K562 (cell line): ENCODE measurements at regions not wholly inside any gene's neighbourhood (a gene's known extent, or its start where the extent isn't known, plus 50 kb on each side); places are given as distances from the start of the nearest gene placed in this dataset.

ENCODE experiments used
- ATAC-seq: fragments of 200-7000 bp; cut with Tn5 transposase; 3 replicates; pipeline ENCODE4 v1.9.1; 2020; ENCODE audit warnings: moderate library complexity
- BruUV-seq: library from RNA; stranded (reverse); fragments of 400-500 nt; replicated peaks from 2 replicates; lab custom pipeline; 2021; lab: Mats Ljungman, UMichigan
- CTCF ChIA-PET: fragments of 300-600 bp; formaldehyde crosslinking; extraction: SDS; loops from one replicate; lab custom pipeline; 2021; ENCODE audit warnings: low intra/inter-chr PET ratio; lab: Yijun Ruan, JAX
- POLR2A ChIA-PET: fragments of 300-600, 350-650 bp; sonication (Branson Sonifier 250); formaldehyde crosslinking; extraction: SDS; loops from one replicate; lab custom pipeline; 2021; ENCODE audit warnings: antibody characterized with exemption, inconsistent platforms; lab: Yijun Ruan, JAX
- DNase-seq, 4 experiments: peaks; one replicate each; pipeline versions ENCODE4 v3.0.0 to v3.0.0-alpha.2; 2011 to 2018; ENCODE audit warnings: low spot score in 3 of 4, mixed read lengths in 3 of 4; ENCODE audit errors: extremely low read depth in 1 of 4
- FAIRE-seq: peaks from 2 replicates; lab custom pipeline; 2011; peaks lifted over from hg19 to GRCh38; lab: Jason Lieb, UNC
- H2AFZ ChIP-seq: 2 replicates; pipeline ENCODE4 v1.6.0; 2011; ENCODE audit warnings: low read depth, low read length, control low read depth, inconsistent platforms
- H3K27ac ChIP-seq: fragments of 200-600 bp; 3 replicates; pipeline ENCODE4 v1.8.0; 2011; ENCODE audit warnings: low read depth, mild to moderate bottlenecking, control low read depth, inconsistent platforms, low read length, moderate library complexity, mixed read lengths; ENCODE audit errors: extremely low read depth
- H3K27me3 ChIP-seq, 2 experiments: fragments of 300-600 bp in 1 of 2; 2 replicates in 1 of 2; 3 replicates in 1 of 2; pipeline versions ENCODE4 v1.6.0 to v1.8.0; 2011; ENCODE audit warnings: inconsistent platforms in 2 of 2, low read length in 2 of 2, mild to moderate bottlenecking in 1 of 2, mixed read lengths in 1 of 2, moderate library complexity in 1 of 2; ENCODE audit not compliant: control insufficient read depth in 2 of 2, insufficient read depth in 2 of 2
- H3K36me3 ChIP-seq: fragments of 300-600 bp; 3 replicates; pipeline ENCODE4 v1.8.0; 2011; ENCODE audit warnings: mild to moderate bottlenecking, low read length, inconsistent platforms; ENCODE audit not compliant: control insufficient read depth, insufficient read depth
- H3K4me1 ChIP-seq, 2 experiments: fragments of 200-600 bp in 1 of 2; replicated peaks in 1 of 2; 2 replicates in 1 of 2; 3 replicates in 1 of 2; pipeline versions ENCODE4 v1.5.1 to v1.8.0; 2011; ENCODE audit warnings: inconsistent platforms in 2 of 2, low read length in 2 of 2, mild to moderate bottlenecking in 1 of 2, mixed read lengths in 1 of 2, moderate library complexity in 1 of 2; ENCODE audit not compliant: control insufficient read depth in 2 of 2, insufficient read depth in 2 of 2
- H3K4me2 ChIP-seq: 2 replicates; pipeline ENCODE4 v1.6.1; 2011; ENCODE audit warnings: low read length, control low read depth, inconsistent platforms, mixed read lengths; ENCODE audit not compliant: insufficient read depth
- H3K4me3 ChIP-seq: fragments of 200-600 bp; sonication (generic), shearing (Covaris generic); 2 replicates; pipeline ENCODE4 v1.5.1; 2016; ENCODE audit warnings: control low read depth, inconsistent platforms
- H3K79me2 ChIP-seq: fragments of 200-600 bp; 3 replicates; pipeline ENCODE4 v1.8.0; 2011; ENCODE audit warnings: low read length, inconsistent platforms; ENCODE audit not compliant: control insufficient read depth, insufficient read depth
- H3K9ac ChIP-seq, 2 experiments: 2 replicates each; pipeline versions ENCODE4 v1.6.0 to v1.6.1; 2011; ENCODE audit warnings: low read depth in 2 of 2, low read length in 2 of 2, control low read depth in 1 of 2, inconsistent platforms in 1 of 2, mild to moderate bottlenecking in 1 of 2, mixed read lengths in 1 of 2; ENCODE audit not compliant: insufficient read depth in 1 of 2
- H3K9me1 ChIP-seq: one replicate; pipeline ENCODE4 v1.6.0; 2011; ENCODE audit warnings: inconsistent platforms, mild to moderate bottlenecking, low read length, moderate library complexity; ENCODE audit not compliant: control insufficient read depth, insufficient read depth
- H3K9me3 ChIP-seq: replicated peaks from 2 replicates; pipeline ENCODE4 v1.5.1; 2011; ENCODE audit warnings: low read depth, low read length, inconsistent platforms; ENCODE audit not compliant: control insufficient read depth, insufficient read depth
- H4K20me1 ChIP-seq: replicated peaks from 2 replicates; pipeline ENCODE4 v1.6.1; 2011; ENCODE audit warnings: low read length, inconsistent platforms, mixed read lengths; ENCODE audit not compliant: control insufficient read depth, insufficient read depth
- ATF2 ChIP-seq: sonication (generic); formaldehyde crosslinking; IDR thresholded peaks from 2 replicates; pipeline ENCODE4 v1.8.1; 2022; ENCODE audit warnings: missing genetic modification reagents
- ATF7 ChIP-seq: fragments of 450-650 bp; IDR thresholded peaks from 2 replicates; pipeline ENCODE4 v1.7.1; 2014; ENCODE audit warnings: mild to moderate bottlenecking, moderate library complexity
- CEBPG ChIP-seq, 3 experiments: fragments of 200-800 bp in 1 of 3; sonication (Bioruptor generic) in 1 of 3; sonication (generic) in 1 of 3; formaldehyde crosslinking in 1 of 3; IDR thresholded peaks in 2 of 3; conservative IDR thresholded peaks in 1 of 3; 2 replicates each; pipeline versions ENCODE4 v1.6.1 to v1.8.0; 2016 to 2022; ENCODE audit warnings: missing compliant biosample characterization in 2 of 3, missing genetic modification characterization in 2 of 3, mild to moderate bottlenecking in 1 of 3, missing genetic modification reagents in 1 of 3
- ERF ChIP-seq: fragments of 450-650 bp; formaldehyde crosslinking; IDR thresholded peaks from 2 replicates; pipeline ENCODE4 v1.4.0; 2020; ENCODE audit warnings: mild to moderate bottlenecking, mixed read lengths
- GABPB1 ChIP-seq: sonication (generic); formaldehyde crosslinking; IDR thresholded peaks from 2 replicates; pipeline ENCODE4 v1.8.0; 2022; ENCODE audit warnings: mild to moderate bottlenecking, missing genetic modification reagents
- MNT ChIP-seq, 2 experiments: fragments of 450-650 bp; conservative IDR thresholded peaks; 2 replicates each; pipeline ENCODE4 v1.6.1; 2017; ENCODE audit warnings: mild to moderate bottlenecking in 2 of 2, moderate library complexity in 2 of 2
- NFIC ChIP-seq: fragments of 450-650 bp; IDR thresholded peaks from 2 replicates; pipeline ENCODE4 v1.6.1; 2017; ENCODE audit warnings: mild to moderate bottlenecking, inconsistent platforms
- PHTF2 ChIP-seq: fragments of 250-450 bp; sonication (Bioruptor Pico); IDR thresholded peaks from 2 replicates; pipeline ENCODE4 v1.5.0; 2021; ENCODE audit warnings: mild to moderate bottlenecking
- RBM17 ChIP-seq: fragments of 200-400 bp; formaldehyde crosslinking; IDR thresholded peaks from 2 replicates; pipeline ENCODE4 v1.6.1; 2017; ENCODE audit warnings: low read depth, mild to moderate bottlenecking, low read length, borderline replicate concordance
- RCOR1 ChIP-seq, 2 experiments: IDR thresholded peaks; 2 replicates each; pipeline ENCODE4 v1.6.1; 2012; ENCODE audit warnings: low read depth in 2 of 2, low read length in 2 of 2, borderline replicate concordance in 1 of 2, improper control_type of control experiment in 1 of 2
- ZNF217 ChIP-seq: sonication (generic); formaldehyde crosslinking; IDR thresholded peaks from 2 replicates; pipeline ENCODE4 v1.8.0; 2022; ENCODE audit warnings: mild to moderate bottlenecking, missing genetic modification reagents
- ZNF41 ChIP-seq: fragments of 250-450 bp; sonication (Bioruptor Pico); conservative IDR thresholded peaks from 2 replicates; pipeline ENCODE4 v1.4.0; 2020; ENCODE audit warnings: mild to moderate bottlenecking
- ZNF609 ChIP-seq: sonication (generic); formaldehyde crosslinking; IDR thresholded peaks from 2 replicates; pipeline ENCODE4 v1.8.1; 2023; ENCODE audit warnings: missing genetic modification reagents, mild to moderate bottlenecking, borderline replicate concordance
- WGBS: fragments of 100-300 bp; shearing (Covaris generic); methylation state at CpG from one replicate; pipeline ENCODE4 v1.1.6; 2016; ENCODE audit warnings: low coverage, mixed read lengths; ENCODE audit not compliant: insufficient coverage; ENCODE audit errors: missing lambda C conversion rate; 5-methylcytosine and 5-hydroxymethylcytosine counted together
- in situ Hi-C: fragments of 300-500 bp; cut with MboI; formaldehyde crosslinking; loops from 4 replicates; pipeline ENCODE4 v1.15.0; 2018; ENCODE audit warnings: inconsistent platforms, mixed read lengths
- intact Hi-C: fragments of 100-400 bp; cut with micrococcal nuclease; formaldehyde crosslinking; loops from 2 replicates; pipeline ENCODE4 v1.14.2; 2022

GRCh38 chr9:11366585-11367129, 753.9 kb upstream of the PTPRD start:
- H3K9me1 ChIP-seq = no peaks in the 10 kb centered on the region
- H4K20me1 ChIP-seq = no peaks in the 10 kb centered on the region
- H3K4me2 ChIP-seq = no peak overlapping the region
- H3K27me3 ChIP-seq = no peaks in the 10 kb centered on the region
- POLR2A ChIA-PET = no interaction called here
- no peak overlapping the region for H3K4me3 ChIP-seq
- H3K36me3 ChIP-seq = no peaks in the 10 kb centered on the region
- H3K79me2 ChIP-seq = no peaks in the 10 kb centered on the region
- intact Hi-C loops (no loop called here), in situ Hi-C loops (no loop called here)
- ATAC-seq (no peak), DNase-seq (no peak), FAIRE-seq (no peak)
- BruUV-seq = no TSS peak
- H3K4me1 ChIP-seq = no peaks in the 10 kb centered on the region
- H3K9me3 ChIP-seq = no peaks in the 10 kb centered on the region
- TF ChIP-seq ZNF609 (CRISPR knock-in tag) (no peak), GABPB1 (CRISPR knock-in tag) (no peak), PHTF2 (CRISPR knock-in tag) (no peak), CEBPG (CRISPR knock-in tag; IDR thresholded peaks at IDR 0.05) (no peak), CEBPG (tag; conservative IDR thresholded peaks at IDR 0.05 in 1 of 2, IDR thresholded peaks at IDR 0.05 in 1 of 2) (no peak), ERF (CRISPR knock-in tag) (no peak), ZNF217 (CRISPR knock-in tag) (no peak), NFIC (no peak), MNT (conservative IDR thresholded peaks at IDR 0.05) (no peak), ZNF41 (CRISPR knock-in tag) (no peak), ATF2 (no peak), RBM17 (no peak), ATF7 (no peak), RCOR1 (IDR thresholded peaks at IDR 0.05; ENCODE audit: borderline replicate concordance in 1 of 2, low read depth in 2 of 2, low read length in 2 of 2) (no peak)
- no peak overlapping the region for H3K9ac ChIP-seq
- 1% methylated on average over 9 of the region's 14 CpGs for WGBS
- H2AFZ ChIP-seq = no peak overlapping the region
- CTCF ChIA-PET = no interaction called here
- H3K27ac ChIP-seq = no peak overlapping the region
